ENCODE measurements at regions not wholly inside any gene's neighbourhood (a gene's known extent, or its start where the extent isn't known, plus 50 kb on each side); places are given as distances from the start of the nearest gene placed in this dataset.

GRCh38 chr10:52409928-52410327 lies 95.8 kb downstream of the DKK1 start:
- WGBS: 69% methylated on average over 2 of the region's 2 CpGs
- TF ChIP-seq MAX (IDR thresholded peaks at IDR 0.05) (no peak), CTCF (IDR thresholded peaks at IDR 0.05; ENCODE audit: low read depth, low read length, missing input control) (no peak), TAF1 (conservative IDR thresholded peaks at IDR 0.05) (no peak), HNF4A (conservative IDR thresholded peaks at IDR 0.05) (no peak)

GRCh38 chr10:52410916-52411315 lies 96.8 kb downstream of the DKK1 start:
- H3K9me3 ChIP-seq (ENCODE audit: control insufficient read depth in 4 of 4, low read length in 3 of 4): peaks cover 0 to 1% (median 0%) of the 10 kb centered on the region in 4 donors
- no peak overlapping the region for H3K9ac ChIP-seq (ENCODE audit: low read depth in 1 of 2, low read length in 2 of 2)
- TF ChIP-seq MAX (IDR thresholded peaks at IDR 0.05): no peak
- no peak for TF ChIP-seq RXRA (IDR thresholded peaks at IDR 0.05)
- no peaks in the 10 kb centered on the region for H3K36me3 ChIP-seq (ENCODE audit: control insufficient read depth in 4 of 4, insufficient read depth in 3 of 4, low read depth in 1 of 4, low read length in 3 of 4)
- H3K27ac ChIP-seq (ENCODE audit: low read depth in 1 of 2, low read length in 2 of 2): no peak overlapping the region
- no peaks in the 10 kb centered on the region for H3K27me3 ChIP-seq (ENCODE audit: control insufficient read depth in 4 of 4, insufficient read depth in 4 of 4, low read length in 3 of 4)
- WGBS: 85% methylated on average over 21 of the region's 21 CpGs
- no peak overlapping the region for H3K4me3 ChIP-seq (ENCODE audit: low read depth in 1 of 3, low read length in 3 of 3)
- no peak for DNase-seq (ENCODE audit: low spot score)
- no peaks in the 10 kb centered on the region for H3K4me1 ChIP-seq (ENCODE audit: control insufficient read depth in 4 of 4, insufficient read depth in 4 of 4, low read length in 3 of 4)

More at GRCh38 chr10:52409928-52410327, 95.8 kb downstream of the DKK1 start:
- no peaks in the 10 kb centered on the region for H3K27me3 ChIP-seq (ENCODE audit: control insufficient read depth in 4 of 4, insufficient read depth in 4 of 4, low read length in 3 of 4)
- H3K9ac ChIP-seq (ENCODE audit: low read depth in 1 of 2, low read length in 2 of 2): no peak overlapping the region
- H3K27ac ChIP-seq (ENCODE audit: low read depth in 1 of 2, low read length in 2 of 2): no peak overlapping the region
- DNase-seq (ENCODE audit: low spot score): no peak
- H3K4me1 ChIP-seq (ENCODE audit: control insufficient read depth in 4 of 4, insufficient read depth in 4 of 4, low read length in 3 of 4): no peaks in the 10 kb centered on the region
- H3K9me3 ChIP-seq (ENCODE audit: control insufficient read depth in 4 of 4, low read length in 3 of 4): peaks cover 0 to 1% (median 0%) of the 10 kb centered on the region in 4 donors
- H3K36me3 ChIP-seq (ENCODE audit: control insufficient read depth in 4 of 4, insufficient read depth in 3 of 4, low read depth in 1 of 4, low read length in 3 of 4): no peaks in the 10 kb centered on the region
- no peak overlapping the region for H3K4me3 ChIP-seq (ENCODE audit: low read depth in 1 of 3, low read length in 3 of 3)

DNA sequence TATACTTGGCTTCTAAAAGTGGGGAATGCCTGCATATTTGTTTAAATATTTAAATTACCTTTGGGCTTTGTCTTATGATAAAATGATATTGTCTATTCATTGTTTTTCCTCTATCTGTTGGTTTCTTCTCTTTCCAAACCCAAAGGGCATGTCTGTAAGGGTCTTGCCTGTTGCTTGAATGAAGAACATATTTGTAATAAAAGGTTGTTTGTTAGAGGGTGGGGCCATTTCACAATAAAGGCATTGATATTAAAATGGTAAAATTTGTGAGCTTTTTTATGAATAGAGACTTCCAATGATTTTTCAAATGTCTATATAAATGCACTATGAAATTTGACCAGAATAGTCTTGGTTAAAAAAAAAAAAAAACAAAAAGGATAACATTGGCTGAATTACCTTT lies 105.2 kb downstream of the DKK1 start:
- TF ChIP-seq JUND (IDR thresholded peaks at IDR 0.05): no peak
- TF ChIP-seq RAD21 (IDR thresholded peaks at IDR 0.05): no peak
- TF ChIP-seq EGR1 (IDR thresholded peaks at IDR 0.05; ENCODE audit: low read depth in 2 of 2): no peak
- TF ChIP-seq HNF4A (conservative IDR thresholded peaks at IDR 0.05): no peak
- H3K4me3 ChIP-seq (ENCODE audit: low read depth in 1 of 3, low read length in 3 of 3): no peak overlapping the region
- H3K4me1 ChIP-seq (ENCODE audit: control insufficient read depth in 4 of 4, insufficient read depth in 4 of 4, low read length in 3 of 4): no peaks in the 10 kb centered on the region
- peaks cover 0 to 3% (median 0%) of the 10 kb centered on the region in 4 donors for H3K27me3 ChIP-seq (ENCODE audit: control insufficient read depth in 4 of 4, insufficient read depth in 4 of 4, low read length in 3 of 4)
- DNase-seq (ENCODE audit: low spot score): no peak
- no peaks in the 10 kb centered on the region for H3K36me3 ChIP-seq (ENCODE audit: control insufficient read depth in 4 of 4, insufficient read depth in 3 of 4, low read depth in 1 of 4, low read length in 3 of 4)
- H3K9me3 ChIP-seq (ENCODE audit: control insufficient read depth in 4 of 4, low read length in 3 of 4): no peaks in the 10 kb centered on the region
- no peak overlapping the region for H3K9ac ChIP-seq (ENCODE audit: low read depth in 1 of 2, low read length in 2 of 2)
- H3K27ac ChIP-seq (ENCODE audit: low read depth in 1 of 2, low read length in 2 of 2): no peak overlapping the region

- no peak for DNase-seq (ENCODE audit: low spot score)
- no peaks in the 10 kb centered on the region for H3K4me1 ChIP-seq (ENCODE audit: control insufficient read depth in 4 of 4, insufficient read depth in 4 of 4, low read length in 3 of 4)
- H3K27me3 ChIP-seq (ENCODE audit: control insufficient read depth in 4 of 4, insufficient read depth in 4 of 4, low read length in 3 of 4): peaks cover 0 to 3% (median 0%) of the 10 kb centered on the region in 4 donors
- H3K9me3 ChIP-seq (ENCODE audit: control insufficient read depth in 4 of 4, low read length in 3 of 4): no peaks in the 10 kb centered on the region
- no peak overlapping the region for H3K4me3 ChIP-seq (ENCODE audit: low read depth in 1 of 3, low read length in 3 of 3)
- no peak overlapping the region for H3K27ac ChIP-seq (ENCODE audit: low read depth in 1 of 2, low read length in 2 of 2)
- H3K9ac ChIP-seq (ENCODE audit: low read depth in 1 of 2, low read length in 2 of 2): no peak overlapping the region
- no peaks in the 10 kb centered on the region for H3K36me3 ChIP-seq (ENCODE audit: control insufficient read depth in 4 of 4, insufficient read depth in 3 of 4, low read depth in 1 of 4, low read length in 3 of 4)
- 74% methylated on average over 4 of the region's 4 CpGs for WGBS
- TF ChIP-seq EGR1 (IDR thresholded peaks at IDR 0.05; ENCODE audit: low read depth in 2 of 2) (no peak), HNF4A (conservative IDR thresholded peaks at IDR 0.05) (no peak), REST (IDR thresholded peaks at IDR 0.05) (no peak), TAF1 (conservative IDR thresholded peaks at IDR 0.05) (no peak), FOXA2 (IDR thresholded peaks at IDR 0.05) (no peak), YY1 (IDR thresholded peaks at IDR 0.05) (no peak), FOXA1 (IDR thresholded peaks at IDR 0.05) (no peak), NR2F2 (IDR thresholded peaks at IDR 0.05) (no peak), RXRA (IDR thresholded peaks at IDR 0.05) (no peak), GABPA (IDR thresholded peaks at IDR 0.05 in 1 of 2, conservative IDR thresholded peaks at IDR 0.05 in 1 of 2) (no peak), CTCF (IDR thresholded peaks at IDR 0.05; ENCODE audit: low read depth, low read length, missing input control) (no peak), HNF4G (IDR thresholded peaks at IDR 0.05) (no peak)
- TF ChIP-seq, protein P1, sequence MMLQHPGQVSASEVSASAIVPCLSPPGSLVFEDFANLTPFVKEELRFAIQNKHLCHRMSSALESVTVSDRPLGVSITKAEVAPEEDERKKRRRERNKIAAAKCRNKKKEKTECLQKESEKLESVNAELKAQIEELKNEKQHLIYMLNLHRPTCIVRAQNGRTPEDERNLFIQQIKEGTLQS (IDR thresholded peaks at IDR 0.05): no peak
These were observed 106.6 kb downstream of the DKK1 start for GRCh38 chr10:52420656-52421055.
